ENCODE measurements at regions not wholly inside any gene's neighbourhood (a gene's known extent, or its start where the extent isn't known, plus 50 kb on each side); places are given as distances from the start of the nearest gene placed in this dataset.

DNA sequence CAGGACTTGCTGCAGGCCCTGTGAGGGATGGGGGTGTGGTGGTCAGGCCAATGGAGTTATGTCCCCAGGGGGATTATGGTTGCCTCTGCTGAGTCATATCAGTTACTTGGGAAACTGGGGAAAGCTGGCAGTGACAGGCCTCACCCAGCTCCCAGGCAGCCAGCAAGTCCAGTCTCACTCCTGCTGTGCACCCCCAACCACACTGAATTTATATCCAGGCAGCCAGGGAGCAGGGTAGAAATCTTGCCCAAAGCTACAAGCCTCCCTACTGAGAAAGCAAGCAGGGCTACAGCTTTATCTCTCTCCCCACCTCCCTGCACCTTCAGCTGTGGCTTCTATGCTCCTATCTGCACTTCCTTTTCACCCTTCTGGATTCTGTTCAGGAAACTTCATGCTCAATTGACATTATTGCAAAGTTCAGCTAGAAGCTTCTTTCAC, 2076.0 kb upstream of the CDH9 start:
- H3K9me3 Mint-ChIP-seq, result 0 out of 3 replicates have a peak, but pooled peaks cover 9% of the 10 kb centered on the region
- Histone ChIP-seq H3K79me2 (replicated peaks; ENCODE audit: insufficient read depth) (no peaks in the 10 kb centered on the region), H3F3A (replicated peaks; ENCODE audit: low read depth) (no peaks in the 10 kb centered on the region), H3K36me3 (ENCODE audit: insufficient read depth) (no peaks in the 10 kb centered on the region), H3K9me2 (ENCODE audit: insufficient read depth) (no peaks in the 10 kb centered on the region), H3K27me3 (ENCODE audit: insufficient read depth) (no peaks in the 10 kb centered on the region), H3K4me1 (ENCODE audit: insufficient read depth) (no peaks in the 10 kb centered on the region), H3K4me3 (no peak overlapping the region), H4K20me1 (replicated peaks; ENCODE audit: insufficient read depth) (no peaks in the 10 kb centered on the region), H3K4me2 (no peak overlapping the region), H3K27ac (ENCODE audit: low read depth) (no peak overlapping the region), H2AFZ (no peak overlapping the region)
- no peak overlapping the region for H3K4me3 Mint-ChIP-seq
- ATAC-seq (no peak), DNase-seq (ENCODE audit: low spot score) (no peak)
- no peaks in the 10 kb centered on the region for H3K4me1 Mint-ChIP-seq
- H3K36me3 Mint-ChIP-seq (ENCODE audit: low read depth), result no peaks in the 10 kb centered on the region
- no peaks in the 10 kb centered on the region for H3K27me3 Mint-ChIP-seq (ENCODE audit: insufficient read depth, low read depth, poor library complexity)
- TF ChIP-seq ZNF114 (CRISPR knock-in tag; IDR thresholded peaks at IDR 0.05), result no peak
- no peak for TF ChIP-seq NANOG (IDR thresholded peaks at IDR 0.05; ENCODE audit: borderline replicate concordance)
- no peak for TF ChIP-seq CTCF (conservative IDR thresholded peaks at IDR 0.05; ENCODE audit: low read depth in 2 of 2)
- TF ChIP-seq, protein P1, sequence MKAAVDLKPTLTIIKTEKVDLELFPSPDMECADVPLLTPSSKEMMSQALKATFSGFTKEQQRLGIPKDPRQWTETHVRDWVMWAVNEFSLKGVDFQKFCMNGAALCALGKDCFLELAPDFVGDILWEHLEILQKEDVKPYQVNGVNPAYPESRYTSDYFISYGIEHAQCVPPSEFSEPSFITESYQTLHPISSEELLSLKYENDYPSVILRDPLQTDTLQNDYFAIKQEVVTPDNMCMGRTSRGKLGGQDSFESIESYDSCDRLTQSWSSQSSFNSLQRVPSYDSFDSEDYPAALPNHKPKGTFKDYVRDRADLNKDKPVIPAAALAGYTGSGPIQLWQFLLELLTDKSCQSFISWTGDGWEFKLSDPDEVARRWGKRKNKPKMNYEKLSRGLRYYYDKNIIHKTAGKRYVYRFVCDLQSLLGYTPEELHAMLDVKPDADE (IDR thresholded peaks at IDR 0.05), result no peak
- TF ChIP-seq, protein P2, sequence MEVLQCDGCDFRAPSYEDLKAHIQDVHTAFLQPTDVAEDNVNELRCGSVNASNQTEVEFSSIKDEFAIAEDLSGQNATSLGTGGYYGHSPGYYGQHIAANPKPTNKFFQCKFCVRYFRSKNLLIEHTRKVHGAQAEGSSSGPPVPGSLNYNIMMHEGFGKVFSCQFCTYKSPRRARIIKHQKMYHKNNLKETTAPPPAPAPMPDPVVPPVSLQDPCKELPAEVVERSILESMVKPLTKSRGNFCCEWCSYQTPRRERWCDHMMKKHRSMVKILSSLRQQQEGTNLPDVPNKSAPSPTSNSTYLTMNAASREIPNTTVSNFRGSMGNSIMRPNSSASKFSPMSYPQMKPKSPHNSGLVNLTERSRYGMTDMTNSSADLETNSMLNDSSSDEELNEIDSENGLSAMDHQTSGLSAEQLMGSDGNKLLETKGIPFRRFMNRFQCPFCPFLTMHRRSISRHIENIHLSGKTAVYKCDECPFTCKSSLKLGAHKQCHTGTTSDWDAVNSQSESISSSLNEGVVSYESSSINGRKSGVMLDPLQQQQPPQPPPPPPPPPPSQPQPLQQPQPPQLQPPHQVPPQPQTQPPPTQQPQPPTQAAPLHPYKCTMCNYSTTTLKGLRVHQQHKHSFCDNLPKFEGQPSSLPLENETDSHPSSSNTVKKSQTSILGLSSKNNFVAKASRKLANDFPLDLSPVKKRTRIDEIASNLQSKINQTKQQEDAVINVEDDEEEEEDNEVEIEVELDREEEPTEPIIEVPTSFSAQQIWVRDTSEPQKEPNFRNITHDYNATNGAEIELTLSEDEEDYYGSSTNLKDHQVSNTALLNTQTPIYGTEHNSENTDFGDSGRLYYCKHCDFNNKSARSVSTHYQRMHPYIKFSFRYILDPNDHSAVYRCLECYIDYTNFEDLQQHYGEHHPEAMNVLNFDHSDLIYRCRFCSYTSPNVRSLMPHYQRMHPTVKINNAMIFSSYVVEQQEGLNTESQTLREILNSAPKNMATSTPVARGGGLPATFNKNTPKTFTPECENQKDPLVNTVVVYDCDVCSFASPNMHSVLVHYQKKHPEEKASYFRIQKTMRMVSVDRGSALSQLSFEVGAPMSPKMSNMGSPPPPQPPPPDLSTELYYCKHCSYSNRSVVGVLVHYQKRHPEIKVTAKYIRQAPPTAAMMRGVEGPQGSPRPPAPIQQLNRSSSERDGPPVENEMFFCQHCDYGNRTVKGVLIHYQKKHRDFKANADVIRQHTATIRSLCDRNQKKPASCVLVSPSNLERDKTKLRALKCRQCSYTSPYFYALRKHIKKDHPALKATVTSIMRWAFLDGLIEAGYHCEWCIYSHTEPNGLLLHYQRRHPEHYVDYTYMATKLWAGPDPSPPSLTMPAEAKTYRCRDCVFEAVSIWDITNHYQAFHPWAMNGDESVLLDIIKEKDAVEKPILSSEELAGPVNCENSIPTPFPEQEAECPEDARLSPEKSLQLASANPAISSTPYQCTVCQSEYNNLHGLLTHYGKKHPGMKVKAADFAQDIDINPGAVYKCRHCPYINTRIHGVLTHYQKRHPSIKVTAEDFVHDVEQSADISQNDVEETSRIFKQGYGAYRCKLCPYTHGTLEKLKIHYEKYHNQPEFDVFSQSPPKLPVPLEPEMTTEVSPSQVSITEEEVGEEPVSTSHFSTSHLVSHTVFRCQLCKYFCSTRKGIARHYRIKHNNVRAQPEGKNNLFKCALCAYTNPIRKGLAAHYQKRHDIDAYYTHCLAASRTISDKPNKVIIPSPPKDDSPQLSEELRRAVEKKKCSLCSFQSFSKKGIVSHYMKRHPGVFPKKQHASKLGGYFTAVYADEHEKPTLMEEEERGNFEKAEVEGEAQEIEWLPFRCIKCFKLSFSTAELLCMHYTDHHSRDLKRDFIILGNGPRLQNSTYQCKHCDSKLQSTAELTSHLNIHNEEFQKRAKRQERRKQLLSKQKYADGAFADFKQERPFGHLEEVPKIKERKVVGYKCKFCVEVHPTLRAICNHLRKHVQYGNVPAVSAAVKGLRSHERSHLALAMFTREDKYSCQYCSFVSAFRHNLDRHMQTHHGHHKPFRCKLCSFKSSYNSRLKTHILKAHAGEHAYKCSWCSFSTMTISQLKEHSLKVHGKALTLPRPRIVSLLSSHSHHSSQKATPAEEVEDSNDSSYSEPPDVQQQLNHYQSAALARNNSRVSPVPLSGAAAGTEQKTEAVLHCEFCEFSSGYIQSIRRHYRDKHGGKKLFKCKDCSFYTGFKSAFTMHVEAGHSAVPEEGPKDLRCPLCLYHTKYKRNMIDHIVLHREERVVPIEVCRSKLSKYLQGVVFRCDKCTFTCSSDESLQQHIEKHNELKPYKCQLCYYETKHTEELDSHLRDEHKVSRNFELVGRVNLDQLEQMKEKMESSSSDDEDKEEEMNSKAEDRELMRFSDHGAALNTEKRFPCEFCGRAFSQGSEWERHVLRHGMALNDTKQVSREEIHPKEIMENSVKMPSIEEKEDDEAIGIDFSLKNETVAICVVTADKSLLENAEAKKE (CRISPR knock-in tag; IDR thresholded peaks at IDR 0.05), result no peak
- no peak for TF ChIP-seq STAT1 (IDR thresholded peaks at IDR 0.05; ENCODE audit: unreplicated experiment)
- TF ChIP-seq POLR2AphosphoS5 (IDR thresholded peaks at IDR 0.05; ENCODE audit: low read depth), result no peak
- no peak for TF ChIP-seq CREB1 (CRISPR knock-in tag; IDR thresholded peaks at IDR 0.05; ENCODE audit: low read depth)
- TF ChIP-seq, protein P3, sequence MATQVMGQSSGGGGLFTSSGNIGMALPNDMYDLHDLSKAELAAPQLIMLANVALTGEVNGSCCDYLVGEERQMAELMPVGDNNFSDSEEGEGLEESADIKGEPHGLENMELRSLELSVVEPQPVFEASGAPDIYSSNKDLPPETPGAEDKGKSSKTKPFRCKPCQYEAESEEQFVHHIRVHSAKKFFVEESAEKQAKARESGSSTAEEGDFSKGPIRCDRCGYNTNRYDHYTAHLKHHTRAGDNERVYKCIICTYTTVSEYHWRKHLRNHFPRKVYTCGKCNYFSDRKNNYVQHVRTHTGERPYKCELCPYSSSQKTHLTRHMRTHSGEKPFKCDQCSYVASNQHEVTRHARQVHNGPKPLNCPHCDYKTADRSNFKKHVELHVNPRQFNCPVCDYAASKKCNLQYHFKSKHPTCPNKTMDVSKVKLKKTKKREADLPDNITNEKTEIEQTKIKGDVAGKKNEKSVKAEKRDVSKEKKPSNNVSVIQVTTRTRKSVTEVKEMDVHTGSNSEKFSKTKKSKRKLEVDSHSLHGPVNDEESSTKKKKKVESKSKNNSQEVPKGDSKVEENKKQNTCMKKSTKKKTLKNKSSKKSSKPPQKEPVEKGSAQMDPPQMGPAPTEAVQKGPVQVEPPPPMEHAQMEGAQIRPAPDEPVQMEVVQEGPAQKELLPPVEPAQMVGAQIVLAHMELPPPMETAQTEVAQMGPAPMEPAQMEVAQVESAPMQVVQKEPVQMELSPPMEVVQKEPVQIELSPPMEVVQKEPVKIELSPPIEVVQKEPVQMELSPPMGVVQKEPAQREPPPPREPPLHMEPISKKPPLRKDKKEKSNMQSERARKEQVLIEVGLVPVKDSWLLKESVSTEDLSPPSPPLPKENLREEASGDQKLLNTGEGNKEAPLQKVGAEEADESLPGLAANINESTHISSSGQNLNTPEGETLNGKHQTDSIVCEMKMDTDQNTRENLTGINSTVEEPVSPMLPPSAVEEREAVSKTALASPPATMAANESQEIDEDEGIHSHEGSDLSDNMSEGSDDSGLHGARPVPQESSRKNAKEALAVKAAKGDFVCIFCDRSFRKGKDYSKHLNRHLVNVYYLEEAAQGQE (IDR thresholded peaks at IDR 0.05; ENCODE audit: unreplicated experiment), result no peak
- no peak for TF ChIP-seq ZNF331 (CRISPR knock-in tag; IDR thresholded peaks at IDR 0.05; ENCODE audit: low read depth)
- TF ChIP-seq EZH2 (IDR thresholded peaks at IDR 0.05; ENCODE audit: low read depth, unreplicated experiment), result no peak
- TF ChIP-seq JUNB (IDR thresholded peaks at IDR 0.05; ENCODE audit: unreplicated experiment), result no peak
- H3K27ac Mint-ChIP-seq, result no peak overlapping the region

All from GM23338 (cell line).